ENCODE measurements at regions not wholly inside any gene's neighbourhood (a gene's known extent, or its start where the extent isn't known, plus 50 kb on each side); places are given as distances from the start of the nearest gene placed in this dataset.

GRCh38 chr2:2731101-2731815 lies 400.2 kb upstream of the MYT1L start:
- no peak for TF ChIP-seq POLR2AphosphoS5 (IDR thresholded peaks at IDR 0.05)
- no peak for TF ChIP-seq CTCF (IDR thresholded peaks at IDR 0.05)
- TF ChIP-seq POLR2A (IDR thresholded peaks at IDR 0.05), result no peak

Data from sigmoid colon (tissue), 4 donors.